Lower lobe of right lung (tissue), 2 donors: ENCODE measurements at regions not wholly inside any gene's neighbourhood (a gene's known extent, or its start where the extent isn't known, plus 50 kb on each side); places are given as distances from the start of the nearest gene placed in this dataset.
A peak's percentile ranks its signal among the peaks of the same experiment; 100 is the strongest.

Experiments
- ATAC-seq, 2 donors: fragments of 200-7000 bp; cut with Tn5 transposase; one replicate each; pipeline ENCODE4 v1.9.1; 2020 to 2022; ENCODE audit warnings: mild to moderate bottlenecking in 2 of 2, moderate library complexity in 2 of 2
- DNase-seq: peaks from one replicate; pipeline ENCODE4 v3.0.0-alpha.2; 2020
- H3K27ac ChIP-seq: fragments of 200-600 bp; one replicate; pipeline ENCODE4 v1.8.0; 2022
- H3K27me3 ChIP-seq: fragments of 200-600 bp; one replicate; pipeline ENCODE4 v1.8.0; 2022; ENCODE audit warnings: low read depth
- H3K36me3 ChIP-seq: fragments of 200-600 bp; one replicate; pipeline ENCODE4 v1.8.0; 2022; ENCODE audit warnings: mild to moderate bottlenecking
- H3K4me1 ChIP-seq: fragments of 200-600 bp; one replicate; pipeline ENCODE4 v1.8.0; 2022
- H3K4me3 ChIP-seq: fragments of 200-600 bp; one replicate; pipeline ENCODE4 v1.8.0; 2022; ENCODE audit warnings: mild to moderate bottlenecking
- H3K9me3 ChIP-seq: fragments of 200-600 bp; one replicate; pipeline ENCODE4 v1.8.0; 2022
- CTCF ChIP-seq: fragments of 200-600 bp; IDR thresholded peaks from one replicate; pipeline ENCODE4 v1.8.0; 2022; ENCODE audit warnings: antibody characterized with exemption, mild to moderate bottlenecking
- intact Hi-C: fragments of 100-400 bp; cut with DNase I; formaldehyde crosslinking; loops from one replicate; pipeline ENCODE4 v1.11.0; 2022
- donor health status: DM: no; HTN: yes; CAD: no; lungs with severe emphysema.

- DNase-seq: no peak
- intact Hi-C loops: no loop called here
These were observed 70.7 kb upstream of the CXADR start for GRCh38 chr21:17442165-17442564.

DNA sequence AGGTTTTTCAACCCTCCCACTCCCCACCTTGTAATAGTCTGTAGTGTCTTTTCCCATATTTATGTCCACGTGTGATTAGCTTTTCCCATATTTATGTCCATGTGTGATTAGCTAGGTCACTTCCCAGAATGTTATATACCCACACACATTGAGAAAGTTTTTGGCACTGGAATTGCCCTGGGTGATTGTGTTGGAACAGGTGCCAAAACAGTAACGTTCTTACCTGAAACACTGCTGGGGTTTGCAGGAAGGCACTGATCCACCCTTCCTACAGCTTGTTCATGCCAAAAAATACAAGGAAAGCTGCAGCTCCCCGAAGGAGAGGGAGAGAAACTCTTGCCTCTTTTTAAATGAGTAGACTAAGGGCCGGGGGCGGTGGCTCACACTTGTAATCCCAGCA, 68.0 kb upstream of the CXADR start:
- ATAC-seq: no peak
- H3K4me1 ChIP-seq: peaks cover 5% of the 10 kb centered on the region
- intact Hi-C loops: no loop called here

More at GRCh38 chr21:17442165-17442564, 70.7 kb upstream of the CXADR start:
- H3K9me3 ChIP-seq: no peaks in the 10 kb centered on the region
- no peak overlapping the region for H3K4me3 ChIP-seq
- no peak overlapping the region for H3K27ac ChIP-seq
- no peak for TF ChIP-seq CTCF
- H3K27me3 ChIP-seq: no peaks in the 10 kb centered on the region
- H3K4me1 ChIP-seq: peaks cover 5% of the 10 kb centered on the region
- ATAC-seq: no peak
- no peaks in the 10 kb centered on the region for H3K36me3 ChIP-seq

DNA sequence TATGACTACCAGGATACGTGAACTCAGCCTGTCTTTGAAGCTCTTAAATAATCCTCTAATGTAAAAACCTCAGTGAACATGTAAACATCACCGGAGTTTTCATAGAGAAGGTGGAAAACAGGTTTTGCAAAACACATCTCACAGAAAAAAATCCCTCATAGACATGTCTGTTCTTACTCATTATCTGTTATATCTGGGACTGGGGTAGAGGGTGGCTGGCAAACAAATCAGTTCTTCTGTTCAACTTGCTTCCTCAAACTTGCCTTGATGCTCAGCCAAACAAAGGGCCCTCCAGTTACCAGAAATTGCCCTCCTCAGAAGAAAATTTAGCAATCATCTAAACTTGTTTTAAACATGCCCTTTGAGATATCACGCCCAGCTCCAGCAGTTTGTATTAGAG, 66.1 kb upstream of the CXADR start:
- intact Hi-C loops: no loop called here
- H3K27ac ChIP-seq: no peak overlapping the region
- DNase-seq (no peak), ATAC-seq (peak; percentile 35 to 59)
- H3K27me3 ChIP-seq: no peaks in the 10 kb centered on the region
- no peak for TF ChIP-seq CTCF
- peaks cover 5% of the 10 kb centered on the region for H3K4me1 ChIP-seq
- H3K9me3 ChIP-seq: no peaks in the 10 kb centered on the region
- no peak overlapping the region for H3K4me3 ChIP-seq
- no peaks in the 10 kb centered on the region for H3K36me3 ChIP-seq

More for the DNA sequence above, 68.0 kb upstream of the CXADR start:
- no peak for TF ChIP-seq CTCF
- no peak for DNase-seq
- H3K27me3 ChIP-seq: no peaks in the 10 kb centered on the region
- H3K27ac ChIP-seq: no peak overlapping the region
- H3K36me3 ChIP-seq: no peaks in the 10 kb centered on the region
- H3K9me3 ChIP-seq: no peaks in the 10 kb centered on the region
- H3K4me3 ChIP-seq: no peak overlapping the region

- Histone ChIP-seq H3K9me3 (no peaks in the 10 kb centered on the region), H3K4me1 (peaks cover 9% of the 10 kb centered on the region), H3K27me3 (no peaks in the 10 kb centered on the region), H3K4me3 (no peak overlapping the region), H3K27ac (no peak overlapping the region), H3K36me3 (no peaks in the 10 kb centered on the region)
- DNase-seq (no peak), ATAC-seq (no peak)
- no peak for TF ChIP-seq CTCF
- intact Hi-C loops: no loop called here
These were observed 63.1 kb upstream of the CXADR start for GRCh38 chr21:17449701-17450100.

- intact Hi-C loops: no loop called here
- no peaks in the 10 kb centered on the region for H3K9me3 ChIP-seq
- peak; percentile 61 to 78 for ATAC-seq
- DNase-seq: no peak
- H3K27me3 ChIP-seq: no peaks in the 10 kb centered on the region
- no peak overlapping the region for H3K27ac ChIP-seq
- no peaks in the 10 kb centered on the region for H3K36me3 ChIP-seq
- H3K4me1 ChIP-seq: peaks cover 9% of the 10 kb centered on the region
- H3K4me3 ChIP-seq: no peak overlapping the region
- no peak for TF ChIP-seq CTCF
These were observed 61.4 kb upstream of the CXADR start for GRCh38 chr21:17451364-17451891.
